GDM1 (cell line): ENCODE measurements at regions not wholly inside any gene's neighbourhood (a gene's known extent, or its start where the extent isn't known, plus 50 kb on each side); places are given as distances from the start of the nearest gene placed in this dataset.

ENCODE experiments used
- DNase-seq: peaks from one replicate; lab custom pipeline; 2025; lab: John Stamatoyannopoulos, UW

DNA sequence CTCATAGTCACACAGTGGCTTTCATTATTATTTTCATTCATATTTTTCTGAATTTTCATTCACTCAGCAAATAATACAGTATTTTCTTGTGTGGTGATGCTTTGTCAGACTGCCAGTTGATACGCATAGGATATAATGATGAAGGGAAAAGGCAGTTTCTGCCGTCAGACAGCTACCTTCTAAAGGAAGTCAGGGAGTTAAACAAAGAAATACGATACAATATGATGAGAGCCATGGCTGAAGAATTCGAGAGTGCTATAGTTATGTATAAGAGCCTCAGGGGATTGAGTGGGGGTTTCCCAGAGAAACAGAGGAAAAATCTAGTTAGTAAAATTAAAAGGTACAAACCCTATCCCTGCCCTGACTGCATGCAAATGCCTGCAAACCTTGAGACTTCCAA lies 479.1 kb downstream of the OLFM4 start:
- no peak for DNase-seq

DNA sequence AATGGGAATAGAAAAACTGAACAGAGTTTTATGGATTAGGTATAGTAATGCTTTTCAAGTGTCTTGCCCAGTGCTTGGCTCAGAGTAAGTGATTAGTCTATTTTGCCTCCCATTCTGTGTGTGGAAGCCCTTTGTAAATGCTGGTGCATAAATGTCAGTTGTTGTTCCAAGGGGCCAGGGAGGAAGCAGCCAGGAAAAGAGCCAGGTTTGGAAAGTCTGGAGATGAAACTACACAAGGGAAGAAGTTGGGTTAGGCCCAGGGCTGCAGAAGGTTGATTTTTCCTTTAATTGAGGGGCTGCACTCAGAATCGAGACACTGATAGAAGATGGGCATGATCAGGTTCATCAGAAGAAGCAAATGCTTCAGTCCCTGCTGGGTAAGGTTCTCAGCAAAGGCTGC lies 484.0 kb downstream of the OLFM4 start:
- DNase-seq, result no peak

DNA sequence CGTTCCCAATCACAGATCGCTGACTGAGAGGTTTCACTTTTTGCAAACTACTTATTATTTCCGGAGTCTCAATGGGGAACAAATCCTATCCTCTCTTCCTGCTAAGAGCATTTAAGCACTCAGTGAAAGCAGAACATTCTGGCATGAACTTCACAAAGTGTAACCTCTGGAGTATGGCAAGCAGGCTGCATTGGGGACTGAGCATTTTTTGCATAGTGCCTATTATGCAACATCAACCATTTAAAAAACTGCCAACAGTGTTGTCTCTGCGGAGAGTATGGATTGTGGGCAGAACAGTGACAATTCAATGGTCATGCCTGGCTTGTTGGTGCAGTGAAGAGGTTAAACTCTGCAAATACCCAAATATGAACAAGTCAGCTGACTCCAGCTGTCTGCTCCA lies 484.6 kb downstream of the OLFM4 start:
- DNase-seq, result no peak

DNA sequence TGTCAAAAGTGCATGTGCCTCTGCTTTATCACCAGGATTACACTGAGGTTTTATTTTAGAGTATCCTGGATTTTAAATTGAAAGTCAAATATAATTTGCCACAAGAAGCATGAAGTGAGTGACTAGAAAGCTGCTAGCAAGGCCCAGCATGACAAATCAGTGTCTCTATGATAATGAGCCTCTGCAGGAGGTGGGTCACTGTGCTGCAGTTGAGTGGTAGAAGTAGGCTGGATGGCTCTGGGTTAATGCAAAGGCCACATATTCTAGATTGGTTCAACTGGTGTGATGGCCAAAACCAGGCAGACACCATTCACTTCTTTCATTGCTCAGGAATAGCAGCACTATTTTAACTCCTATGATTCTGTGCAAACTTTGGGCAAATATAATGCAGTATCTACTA lies 491.5 kb downstream of the OLFM4 start:
- no peak for DNase-seq

DNA sequence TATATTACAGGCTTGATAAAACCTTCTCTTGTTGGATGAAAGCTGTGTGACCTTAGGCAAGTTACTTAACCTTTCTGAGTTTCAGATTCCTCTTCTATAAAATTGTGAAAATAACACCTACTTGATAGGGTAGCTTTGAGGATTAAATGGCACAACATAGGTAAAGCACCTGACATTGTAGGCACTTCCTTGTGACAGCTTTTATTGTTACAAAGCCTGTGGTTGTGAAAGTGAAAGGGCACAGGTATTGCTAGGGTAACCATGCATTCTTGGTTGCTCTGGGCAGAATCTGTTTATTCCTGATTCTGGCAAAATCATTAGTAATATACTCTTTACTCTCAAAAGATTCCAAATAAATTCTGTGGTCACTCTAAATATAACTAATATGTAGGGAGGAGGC lies 493.4 kb downstream of the OLFM4 start:
- no peak for DNase-seq

DNA sequence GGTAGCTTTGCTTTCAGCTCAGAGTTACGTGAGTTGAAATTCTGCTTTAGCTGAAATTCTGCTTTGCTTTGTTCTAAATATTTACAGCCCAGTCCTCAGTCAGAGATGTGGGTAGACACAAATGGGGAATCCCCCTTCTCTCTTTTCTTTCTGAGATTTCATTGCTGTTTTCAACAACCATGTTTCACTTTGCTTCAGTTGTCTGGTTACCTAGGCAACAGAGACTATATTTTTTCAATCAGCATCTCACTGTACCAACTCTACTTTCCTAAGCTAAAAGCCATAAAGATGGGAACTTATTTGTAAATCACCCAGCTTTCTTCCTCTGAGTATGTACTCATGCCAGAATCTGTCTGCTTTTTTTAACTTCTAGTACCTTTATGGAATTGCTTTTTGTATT lies 509.0 kb downstream of the OLFM4 start:
- DNase-seq, result no peak

DNA sequence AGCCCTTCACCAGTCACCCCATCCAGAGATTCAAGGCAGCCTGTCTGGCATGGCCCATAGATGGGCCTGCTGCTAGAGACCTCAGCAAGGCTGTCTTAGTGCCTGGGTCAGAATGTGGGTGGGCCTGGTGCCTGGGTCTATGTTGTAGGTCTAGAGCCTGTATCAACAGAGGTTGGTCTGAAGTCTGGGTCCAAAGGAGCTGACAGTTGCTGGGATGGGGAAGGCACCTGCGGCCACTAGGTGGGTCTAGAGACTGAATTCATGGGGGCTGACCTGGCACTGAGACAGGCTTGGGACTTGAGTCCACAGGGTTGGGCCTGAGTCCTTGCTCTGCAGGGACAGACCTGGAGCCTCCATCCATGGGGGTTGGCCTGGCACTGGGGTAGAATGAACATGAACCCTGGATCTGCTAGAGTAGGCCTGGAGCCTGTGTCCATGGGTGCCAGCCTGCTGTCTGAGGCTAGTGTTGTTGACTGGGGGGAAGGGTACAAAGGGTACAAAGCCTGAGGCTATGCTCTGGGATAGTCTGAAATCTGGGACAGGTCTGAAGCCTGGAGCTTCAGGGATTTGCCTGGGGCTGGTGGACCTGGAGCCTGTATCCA lies 516.8 kb downstream of the OLFM4 start:
- DNase-seq, result no peak

DNA sequence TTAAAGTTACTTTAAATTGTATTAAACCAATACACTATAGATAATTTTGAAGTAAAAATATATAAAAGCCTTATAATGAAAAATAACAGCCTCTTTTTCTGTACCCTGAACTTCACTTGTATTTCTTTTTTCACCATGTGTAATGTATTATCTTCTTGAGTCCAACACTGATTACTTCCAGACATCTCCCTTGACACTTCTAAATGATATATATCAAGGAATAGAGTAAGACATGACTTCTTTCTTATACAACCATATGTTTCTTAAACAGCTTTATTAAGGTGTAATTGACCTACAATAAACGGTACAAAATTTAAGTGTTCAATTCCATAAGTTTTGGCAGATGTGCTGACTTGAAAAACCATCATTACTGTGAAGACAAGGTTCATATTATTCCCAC lies 531.9 kb downstream of the OLFM4 start:
- DNase-seq, result no peak

DNA sequence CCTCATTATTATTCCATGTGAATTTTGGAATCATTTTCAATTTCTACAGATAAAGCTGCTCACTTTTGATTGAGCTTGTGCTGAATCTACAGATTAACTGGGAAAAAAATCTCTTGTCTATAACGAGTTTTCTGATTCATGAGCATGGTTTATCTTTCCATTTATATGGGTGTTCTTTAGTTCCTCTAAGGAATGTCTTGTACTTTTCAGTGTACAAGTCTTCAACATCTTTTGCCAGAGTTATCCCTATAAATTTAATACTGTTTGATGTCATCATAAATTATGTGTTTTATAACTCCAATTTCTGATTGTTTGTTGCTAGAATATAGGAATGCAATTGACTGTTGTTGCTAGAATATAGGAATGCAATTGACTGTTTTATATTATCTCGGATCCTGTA lies 533.8 kb downstream of the OLFM4 start:
- DNase-seq, result no peak

DNA sequence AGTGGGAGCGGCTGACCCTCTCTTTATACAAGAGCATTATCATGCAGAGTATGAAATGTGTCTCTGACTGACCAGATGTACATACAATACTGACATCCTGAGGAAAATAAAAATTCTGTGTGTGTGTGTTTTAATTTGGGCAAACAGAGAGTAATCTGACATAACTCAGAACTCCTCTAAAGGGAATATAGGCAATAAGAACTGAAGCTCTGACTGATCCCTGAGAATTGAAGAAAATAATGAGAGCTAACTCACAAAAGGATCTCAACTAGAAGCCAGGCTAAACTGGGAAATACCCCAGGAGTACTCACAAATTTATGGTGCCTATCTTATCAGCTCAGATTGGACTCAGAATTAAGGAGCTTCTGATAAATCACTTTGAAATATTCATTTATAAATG lies 539.9 kb downstream of the OLFM4 start:
- no peak for DNase-seq

DNA sequence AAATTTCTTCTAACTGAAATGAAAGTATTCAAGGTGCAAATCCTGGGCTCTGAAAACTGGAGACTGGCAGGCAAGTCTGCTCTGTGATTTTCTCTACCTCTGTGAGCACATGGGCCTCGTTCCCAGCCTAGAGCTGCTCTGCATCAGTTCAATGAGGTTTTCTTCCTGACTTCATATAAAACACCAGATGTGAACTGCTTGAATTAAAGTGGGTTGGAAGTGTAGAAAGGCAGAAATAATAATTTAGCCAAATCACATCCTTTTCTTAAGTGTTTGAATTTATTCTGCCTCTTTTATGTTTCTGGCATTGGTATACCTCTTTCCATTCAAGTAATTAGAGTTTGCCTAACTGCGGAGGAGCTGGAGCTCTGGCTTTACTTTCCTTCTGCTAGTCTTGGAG lies 540.8 kb downstream of the OLFM4 start:
- no peak for DNase-seq

DNA sequence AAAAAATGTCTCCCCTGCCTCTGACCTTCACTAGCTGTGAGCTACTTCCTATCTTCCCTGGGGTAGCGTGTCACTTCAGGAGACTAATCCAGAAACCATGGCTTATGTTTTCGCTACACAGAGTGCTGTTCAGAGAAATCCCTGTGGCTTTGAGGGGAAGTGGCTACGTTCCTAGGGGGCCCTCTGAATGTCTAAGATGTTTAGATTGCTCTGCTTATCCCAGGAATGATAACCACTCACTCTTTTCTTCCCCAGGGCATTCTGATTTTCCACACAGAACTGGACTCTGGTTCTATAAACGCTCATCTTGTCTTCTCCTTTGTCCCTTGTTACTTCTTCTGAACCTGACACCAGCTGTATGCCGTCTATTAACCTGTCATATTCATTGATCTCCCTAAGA lies 572.5 kb downstream of the OLFM4 start:
- no peak for DNase-seq

DNA sequence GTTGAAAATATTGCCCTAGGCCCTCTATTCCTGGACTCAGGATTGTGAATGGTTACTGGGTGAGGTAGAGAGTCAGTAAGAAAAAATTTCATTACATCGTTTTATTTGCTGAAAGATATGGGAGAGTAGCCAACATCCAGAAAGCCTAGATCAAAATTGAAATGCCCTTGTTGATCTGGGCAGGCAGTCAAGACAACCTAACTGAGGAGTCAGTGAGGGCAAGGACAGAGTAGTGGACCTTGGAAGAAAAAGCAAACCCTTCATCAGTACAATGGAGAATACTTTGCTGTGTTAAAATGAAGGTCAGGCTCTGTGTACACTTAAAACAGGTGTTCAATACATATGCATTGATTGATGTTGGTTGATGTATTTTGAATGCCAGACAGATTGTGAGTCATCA lies 576.7 kb downstream of the OLFM4 start:
- DNase-seq, result no peak

DNA sequence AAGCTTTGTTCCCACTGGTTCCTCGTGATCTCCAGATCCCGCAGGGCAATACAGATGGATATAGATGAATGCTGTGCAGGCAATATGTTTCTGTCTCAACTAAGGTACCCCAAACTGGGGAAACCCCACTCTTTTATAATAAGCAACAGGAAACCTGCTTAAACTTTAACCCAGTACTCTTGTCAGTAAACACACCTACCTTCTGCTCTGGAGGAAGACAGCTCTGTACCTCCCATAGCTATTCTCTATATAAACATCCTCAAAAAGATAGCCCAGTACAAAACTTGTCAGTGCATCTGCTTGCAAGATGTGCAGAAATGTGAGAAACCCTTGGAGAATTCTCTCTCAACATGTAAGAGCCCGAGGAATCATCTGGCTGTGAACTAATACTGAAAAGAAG lies 583.6 kb downstream of the OLFM4 start:
- no peak for DNase-seq

DNA sequence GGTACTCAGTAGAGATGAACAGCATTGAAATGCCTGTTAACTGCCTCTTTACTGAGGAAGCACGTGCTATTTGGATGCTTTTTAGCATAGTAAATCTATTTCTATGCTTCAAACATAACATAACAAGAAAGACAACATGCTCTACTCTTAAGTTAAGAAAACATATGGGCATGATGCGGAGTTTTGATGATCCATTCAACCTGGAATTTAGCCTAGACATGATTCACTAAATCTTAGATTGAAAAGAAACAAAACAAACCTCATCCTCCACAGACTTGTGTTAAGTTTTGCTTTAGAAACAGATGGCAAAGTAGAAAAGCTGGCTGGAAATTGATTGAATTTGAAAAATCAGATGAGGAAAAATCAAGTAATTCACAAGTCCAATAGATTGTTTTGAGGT lies 593.8 kb downstream of the OLFM4 start:
- no peak for DNase-seq

DNA sequence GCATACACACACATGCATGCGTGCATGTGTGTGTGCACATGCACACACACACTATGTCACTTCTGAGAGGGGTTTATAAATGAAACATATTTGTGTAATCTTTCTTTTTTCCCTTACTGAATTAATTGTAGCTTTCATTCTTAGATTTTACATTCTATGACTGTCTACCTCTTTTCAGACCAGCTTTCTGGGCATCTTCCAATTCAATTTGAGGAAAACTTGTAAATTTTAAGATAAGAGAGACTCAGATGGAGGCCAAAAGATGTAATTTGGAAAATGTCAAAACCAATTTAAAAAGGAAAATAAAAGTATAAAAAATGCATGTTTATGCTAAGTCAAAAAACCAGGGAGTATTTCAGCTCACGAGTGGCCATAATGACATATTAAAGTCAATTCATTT lies 594.5 kb downstream of the OLFM4 start:
- no peak for DNase-seq

DNA sequence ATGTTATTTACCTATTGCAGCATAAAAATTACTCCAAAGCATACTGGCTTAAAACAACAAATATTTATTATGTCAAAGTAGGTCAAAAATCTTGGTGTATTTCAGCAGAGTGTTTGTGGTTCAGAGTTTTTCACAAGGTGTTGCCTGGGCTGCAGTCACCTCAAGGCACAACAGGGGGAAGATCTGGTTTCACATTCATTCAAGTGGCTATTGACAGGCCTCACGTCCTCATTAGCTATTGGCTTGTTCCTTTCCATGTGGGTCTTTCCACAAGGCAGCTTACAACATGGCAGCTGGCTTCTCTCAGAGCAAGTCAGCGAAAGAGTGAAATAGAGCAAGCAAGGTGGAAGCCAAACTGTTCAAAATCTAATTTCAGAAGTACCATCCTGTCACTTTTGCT lies 602.9 kb downstream of the OLFM4 start:
- no peak for DNase-seq

DNA sequence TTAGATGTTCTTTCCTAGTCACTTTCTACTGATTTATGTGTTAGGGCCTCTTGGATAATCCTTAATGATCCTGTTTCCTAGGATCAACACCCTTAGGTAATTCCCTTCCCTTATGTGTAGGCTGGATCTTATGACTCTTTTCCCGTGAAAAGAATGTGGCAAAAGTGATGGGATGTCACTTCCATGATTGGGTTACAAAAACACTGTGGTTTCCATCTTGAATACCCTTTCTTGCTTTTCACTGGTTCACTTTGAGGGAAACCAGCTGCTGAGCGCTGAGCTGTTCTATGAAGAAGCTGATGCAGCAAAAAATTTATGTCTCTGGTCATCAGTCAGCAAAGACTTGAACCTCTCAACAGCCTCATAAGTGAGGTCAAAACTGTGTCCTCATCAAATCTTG lies 609.4 kb downstream of the OLFM4 start:
- no peak for DNase-seq

DNA sequence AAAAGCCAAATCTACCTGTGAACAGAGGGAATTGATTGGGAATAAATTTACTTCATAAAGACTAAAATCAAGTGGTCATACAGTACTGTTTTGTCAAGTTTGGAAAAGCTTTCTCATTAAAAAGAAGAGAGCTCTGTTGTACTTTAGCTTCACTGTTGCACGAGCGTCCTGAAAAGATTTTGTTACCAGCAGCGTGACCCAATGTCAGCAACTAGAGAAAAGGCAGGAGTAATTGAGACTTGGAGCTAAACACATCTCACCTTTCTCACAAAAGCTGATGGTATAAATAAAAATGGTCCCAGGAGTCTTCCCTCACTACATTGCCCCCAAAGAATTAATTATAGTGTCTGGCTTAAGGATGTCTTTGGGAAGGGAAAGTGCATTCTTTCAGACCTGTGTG lies 613.7 kb downstream of the OLFM4 start:
- no peak for DNase-seq

DNA sequence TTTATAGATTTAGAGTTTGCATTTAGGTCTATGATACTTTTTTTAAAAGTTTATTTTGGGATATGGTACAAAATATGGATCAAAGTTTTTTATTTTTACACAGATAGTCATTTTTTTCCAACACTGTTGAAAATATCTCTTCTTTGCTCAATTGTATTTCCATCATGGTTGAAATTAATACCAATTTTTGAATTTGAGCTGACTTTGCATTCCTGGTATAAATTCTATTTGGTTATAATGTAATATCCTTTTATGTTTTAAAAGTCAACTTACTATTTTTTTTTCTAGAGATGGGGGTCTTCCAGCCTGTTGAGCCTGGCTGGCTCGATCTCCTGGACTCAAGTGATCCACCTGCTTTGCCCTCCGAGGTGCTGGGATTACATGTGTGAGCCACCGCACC lies 620.1 kb downstream of the OLFM4 start:
- DNase-seq, result no peak

DNA sequence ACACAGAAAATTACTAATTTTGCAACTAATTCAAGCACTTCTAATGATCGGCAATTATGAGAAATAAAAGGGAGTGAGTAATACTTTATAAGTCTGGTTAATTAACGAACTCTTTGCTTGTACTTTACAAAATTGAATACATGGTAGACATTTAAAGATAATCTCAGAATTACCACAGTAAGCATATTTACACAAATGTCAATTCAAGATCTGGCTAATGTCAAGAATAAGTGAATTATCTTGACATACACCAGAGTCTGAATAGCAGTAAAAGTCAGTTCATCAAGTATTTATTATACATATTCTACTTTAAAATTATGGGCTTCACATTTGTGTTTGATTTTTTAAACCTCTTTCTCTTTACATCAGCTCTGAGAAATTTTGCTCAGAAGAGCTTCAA lies 643.4 kb downstream of the OLFM4 start:
- DNase-seq, result no peak

DNA sequence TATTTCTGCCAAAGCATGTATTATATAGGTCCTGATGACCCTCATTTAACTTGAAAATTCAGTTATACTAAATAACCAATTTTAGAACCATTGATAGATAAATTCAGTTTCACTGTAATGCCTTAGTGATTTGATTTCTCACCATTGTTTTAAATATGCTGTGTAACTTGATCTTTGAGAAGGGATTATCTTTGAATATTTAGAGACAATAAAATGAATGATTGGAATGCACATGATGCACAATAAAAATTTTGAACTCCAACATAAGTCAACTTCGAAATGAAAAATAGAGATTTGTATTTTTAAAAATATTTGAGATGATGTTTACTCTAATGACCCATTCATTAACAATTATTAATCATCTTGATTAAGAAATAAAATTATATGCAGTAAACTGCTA lies 654.5 kb downstream of the OLFM4 start:
- no peak for DNase-seq

DNA sequence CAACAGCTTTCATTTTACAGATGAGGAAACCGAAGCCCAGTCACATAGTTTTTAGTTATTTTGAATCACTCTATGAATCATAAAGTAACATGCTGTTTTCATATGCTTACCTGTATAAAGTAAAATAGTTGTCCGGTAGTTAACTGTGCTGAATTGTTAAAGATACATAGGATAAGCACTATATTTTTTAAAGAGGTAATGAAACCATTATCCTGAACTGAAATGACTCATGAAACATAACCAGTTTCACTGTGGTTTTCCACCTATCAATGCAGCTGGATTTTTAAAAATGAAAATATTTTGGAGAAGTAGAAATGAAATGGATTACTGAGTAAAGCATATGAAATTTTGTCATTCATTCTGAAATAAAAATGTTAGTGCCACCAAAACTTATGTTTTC lies 655.0 kb downstream of the OLFM4 start:
- no peak for DNase-seq

DNA sequence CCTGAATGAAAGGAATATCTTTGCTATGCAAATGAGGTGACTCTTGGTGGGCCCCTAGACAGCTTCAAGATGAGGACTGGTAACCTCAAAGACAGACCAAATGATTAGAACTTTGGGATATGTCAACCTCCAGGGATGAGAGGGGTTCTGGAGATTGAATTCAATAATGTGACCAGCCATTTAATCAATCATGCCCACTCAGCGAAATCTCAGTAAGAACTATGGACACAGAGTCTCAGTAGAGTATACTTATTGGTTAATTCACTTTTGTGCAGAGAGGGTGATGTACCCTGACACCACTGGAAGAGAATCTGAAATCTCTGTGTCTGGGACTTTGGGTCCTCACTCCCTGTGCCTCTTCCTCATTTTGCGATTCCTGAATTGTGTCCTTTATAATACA lies 662.8 kb downstream of the OLFM4 start:
- no peak for DNase-seq
